ENCODE measurements at regions not wholly inside any gene's neighbourhood (a gene's known extent, or its start where the extent isn't known, plus 50 kb on each side); places are given as distances from the start of the nearest gene placed in this dataset.

DNA sequence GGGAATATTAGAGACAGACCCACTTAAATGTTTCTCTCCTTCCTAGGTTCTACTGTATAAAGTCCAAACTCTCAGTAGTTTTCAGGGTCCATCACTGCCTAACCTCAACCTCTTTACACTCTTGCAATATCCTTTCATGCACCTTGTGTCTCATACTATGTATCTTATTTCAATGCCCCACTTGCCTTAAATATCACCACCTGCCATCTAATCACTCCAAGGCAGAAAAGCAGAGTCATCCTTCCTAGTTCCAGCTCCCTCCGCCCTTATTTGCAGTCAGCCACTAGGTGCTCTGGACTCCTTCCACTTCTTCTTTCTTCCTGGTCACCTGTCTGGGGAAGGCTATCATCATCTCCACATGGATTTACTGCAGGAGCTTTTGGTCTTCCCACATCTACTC lies 322.0 kb downstream of the MFSD1 start:
- Mint-ChIP-seq H3K9me3 (ENCODE audit: unreplicated experiment) (no peaks in the 10 kb centered on the region), H3K4me1 (ENCODE audit: low read depth, unreplicated experiment) (no peaks in the 10 kb centered on the region), H3K36me3 (ENCODE audit: unreplicated experiment) (no peaks in the 10 kb centered on the region), H3K27me3 (ENCODE audit: unreplicated experiment) (no peaks in the 10 kb centered on the region), H3K4me3 (ENCODE audit: unreplicated experiment) (no peak overlapping the region), H3K27ac (ENCODE audit: unreplicated experiment) (no peak overlapping the region)
- TF ChIP-seq CTCF (IDR thresholded peaks at IDR 0.05; ENCODE audit: partially characterized antibody, unreplicated experiment): no peak
- no peak for DNase-seq

- Mint-ChIP-seq H3K9me3 (ENCODE audit: unreplicated experiment) (no peaks in the 10 kb centered on the region), H3K27me3 (ENCODE audit: unreplicated experiment) (no peaks in the 10 kb centered on the region), H3K27ac (ENCODE audit: unreplicated experiment) (no peak overlapping the region), H3K4me3 (ENCODE audit: unreplicated experiment) (no peak overlapping the region), H3K36me3 (ENCODE audit: unreplicated experiment) (no peaks in the 10 kb centered on the region), H3K4me1 (ENCODE audit: low read depth, unreplicated experiment) (no peaks in the 10 kb centered on the region)
- TF ChIP-seq CTCF (IDR thresholded peaks at IDR 0.05; ENCODE audit: partially characterized antibody, unreplicated experiment): no peak
- DNase-seq: no peak
Measured at GRCh38 chr3:159126261-159127020, 324.6 kb downstream of the MFSD1 start.

DNA sequence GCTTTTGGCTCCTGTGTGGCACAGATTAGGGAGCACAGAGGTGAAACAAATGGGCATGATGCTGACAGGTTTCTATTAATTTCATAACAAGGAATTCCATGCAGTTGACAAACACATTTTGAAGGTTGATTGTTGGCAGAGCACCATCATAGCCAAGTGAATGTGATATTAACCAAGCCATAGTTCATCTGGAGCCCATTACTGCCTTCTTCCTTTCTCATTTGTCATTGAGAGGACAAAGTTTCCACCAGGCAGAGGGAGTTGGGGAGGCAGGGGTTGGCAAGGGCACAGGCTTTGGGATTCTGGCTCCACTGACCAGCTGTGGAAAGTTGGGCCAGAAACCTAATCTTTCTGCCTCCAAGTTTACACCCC lies 325.2 kb downstream of the MFSD1 start:
- no peaks in the 10 kb centered on the region for H3K36me3 Mint-ChIP-seq (ENCODE audit: unreplicated experiment)
- no peaks in the 10 kb centered on the region for H3K4me1 Mint-ChIP-seq (ENCODE audit: low read depth, unreplicated experiment)
- H3K4me3 Mint-ChIP-seq (ENCODE audit: unreplicated experiment): no peak overlapping the region
- no peaks in the 10 kb centered on the region for H3K9me3 Mint-ChIP-seq (ENCODE audit: unreplicated experiment)
- no peak for DNase-seq
- no peaks in the 10 kb centered on the region for H3K27me3 Mint-ChIP-seq (ENCODE audit: unreplicated experiment)
- TF ChIP-seq CTCF (IDR thresholded peaks at IDR 0.05; ENCODE audit: partially characterized antibody, unreplicated experiment): no peak
- no peak overlapping the region for H3K27ac Mint-ChIP-seq (ENCODE audit: unreplicated experiment)

DNA sequence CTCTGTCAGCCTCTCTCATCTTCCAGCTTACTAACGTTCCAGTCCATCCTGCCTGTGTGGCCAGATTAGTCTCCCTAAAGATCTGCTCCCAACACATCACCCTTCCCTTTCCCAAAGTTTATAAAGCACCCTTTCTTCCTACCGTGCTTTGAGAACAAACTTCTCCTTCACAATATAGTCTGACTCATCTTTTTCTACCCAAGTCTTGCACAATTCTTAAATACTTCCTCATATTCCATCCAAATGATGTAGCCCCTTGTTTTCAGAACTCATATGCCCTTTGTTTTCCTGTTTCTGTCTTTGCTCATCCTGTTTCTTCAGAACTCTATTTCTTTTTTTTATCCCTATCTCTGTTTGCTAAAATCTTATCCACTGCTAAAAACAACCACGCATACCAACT lies 326.8 kb downstream of the MFSD1 start:
- H3K4me1 Mint-ChIP-seq (ENCODE audit: low read depth, unreplicated experiment): no peaks in the 10 kb centered on the region
- no peaks in the 10 kb centered on the region for H3K27me3 Mint-ChIP-seq (ENCODE audit: unreplicated experiment)
- no peak for DNase-seq
- no peaks in the 10 kb centered on the region for H3K36me3 Mint-ChIP-seq (ENCODE audit: unreplicated experiment)
- no peak overlapping the region for H3K27ac Mint-ChIP-seq (ENCODE audit: unreplicated experiment)
- no peak for TF ChIP-seq CTCF (IDR thresholded peaks at IDR 0.05; ENCODE audit: partially characterized antibody, unreplicated experiment)
- no peak overlapping the region for H3K4me3 Mint-ChIP-seq (ENCODE audit: unreplicated experiment)
- H3K9me3 Mint-ChIP-seq (ENCODE audit: unreplicated experiment): no peaks in the 10 kb centered on the region

DNA sequence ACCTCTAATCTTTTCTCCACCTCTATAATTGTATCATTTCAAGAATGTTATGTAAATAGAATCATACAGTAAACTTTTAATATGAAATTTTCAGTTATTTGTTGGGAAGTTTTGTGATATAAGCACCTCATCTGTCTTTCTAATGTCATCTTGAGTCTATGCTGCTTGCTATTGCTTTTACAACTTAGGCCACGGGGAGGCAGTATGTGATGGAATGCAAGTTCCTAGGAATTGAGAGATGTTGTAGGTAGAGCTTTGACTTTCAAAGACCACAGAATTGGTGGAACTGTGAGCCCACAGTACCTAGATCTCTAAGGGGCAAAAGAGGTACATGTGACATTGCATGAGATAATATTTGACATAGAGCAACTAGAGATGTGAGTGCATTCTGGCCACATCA lies 328.3 kb downstream of the MFSD1 start:
- peak; percentile 19 for TF ChIP-seq CTCF (IDR thresholded peaks at IDR 0.05; ENCODE audit: partially characterized antibody, unreplicated experiment)
- Mint-ChIP-seq H3K27ac (ENCODE audit: unreplicated experiment) (no peak overlapping the region), H3K27me3 (ENCODE audit: unreplicated experiment) (no peaks in the 10 kb centered on the region), H3K9me3 (ENCODE audit: unreplicated experiment) (no peaks in the 10 kb centered on the region), H3K36me3 (ENCODE audit: unreplicated experiment) (no peaks in the 10 kb centered on the region), H3K4me3 (ENCODE audit: unreplicated experiment) (no peak overlapping the region), H3K4me1 (ENCODE audit: low read depth, unreplicated experiment) (no peaks in the 10 kb centered on the region)
- peak; percentile 26 for DNase-seq
